ENCODE measurements at regions not wholly inside any gene's neighbourhood (a gene's known extent, or its start where the extent isn't known, plus 50 kb on each side); places are given as distances from the start of the nearest gene placed in this dataset.
"Not testable (repeated sequence)": the region's sequence is repeated elsewhere in the genome, so short reads cannot be mapped to it uniquely, and the experiment has no call there.

- Histone ChIP-seq H3K79me2 (ENCODE audit: insufficient read depth, low read depth) (no peaks in the 10 kb centered on the region), H3K4me3 (IDR thresholded peaks at IDR 0.05; ENCODE audit: insufficient read depth, low read depth, low read length) (no peak overlapping the region), H2AFZ (ENCODE audit: low read depth) (peak overlapping the region; percentile 23; the same call in 1 of the 2 replicates), H3K27ac (0 out of 2 replicates have a peak overlapping the region, but pooled peaks have one; percentile 24), H3K4me1 (ENCODE audit: low read depth, poor library complexity, severe bottlenecking) (peaks cover 58% of the 10 kb centered on the region), H4K20me1 (ENCODE audit: insufficient read depth) (no peaks in the 10 kb centered on the region), H3K27me3 (ENCODE audit: insufficient read depth, low read depth) (peaks cover 63% of the 10 kb centered on the region), H3K9ac (no peak overlapping the region), H3K4me2 (peak overlapping the region; percentile 47), H3K36me3 (ENCODE audit: insufficient read depth) (no peaks in the 10 kb centered on the region)
- no peak for TF ChIP-seq CTCF (conservative IDR thresholded peaks at IDR 0.05; ENCODE audit: low read depth, low read length)
Observed at GRCh38 chr16:85448557-85449190, 164.4 kb upstream of the GSE1 start.

- peak overlapping the region; percentile 47 for H3K4me2 ChIP-seq
- no peaks in the 10 kb centered on the region for H3K36me3 ChIP-seq (ENCODE audit: insufficient read depth)
- H3K27ac ChIP-seq: 0 out of 2 replicates have a peak overlapping the region, but pooled peaks have one; percentile 24
- H3K79me2 ChIP-seq (ENCODE audit: insufficient read depth, low read depth): no peaks in the 10 kb centered on the region
- H2AFZ ChIP-seq (ENCODE audit: low read depth): peak overlapping the region; percentile 23; the same call in 1 of the 2 replicates
- H3K27me3 ChIP-seq (ENCODE audit: insufficient read depth, low read depth): peaks cover 64% of the 10 kb centered on the region
- H3K4me3 ChIP-seq (IDR thresholded peaks at IDR 0.05; ENCODE audit: insufficient read depth, low read depth, low read length): no peak overlapping the region
- H4K20me1 ChIP-seq (ENCODE audit: insufficient read depth): no peaks in the 10 kb centered on the region
- no peak overlapping the region for H3K9ac ChIP-seq
- no peak for TF ChIP-seq CTCF (conservative IDR thresholded peaks at IDR 0.05; ENCODE audit: low read depth, low read length)
- H3K4me1 ChIP-seq (ENCODE audit: low read depth, poor library complexity, severe bottlenecking): peaks cover 58% of the 10 kb centered on the region
Observed at GRCh38 chr16:85449191-85449884, 163.8 kb upstream of the GSE1 start.

- peaks cover 54% of the 10 kb centered on the region for H3K4me1 ChIP-seq (ENCODE audit: low read depth, poor library complexity, severe bottlenecking)
- no peaks in the 10 kb centered on the region for H3K36me3 ChIP-seq (ENCODE audit: insufficient read depth)
- no peak overlapping the region for H3K4me3 ChIP-seq (IDR thresholded peaks at IDR 0.05; ENCODE audit: insufficient read depth, low read depth, low read length)
- H3K27ac ChIP-seq: no peak overlapping the region
- H3K79me2 ChIP-seq (ENCODE audit: insufficient read depth, low read depth): no peaks in the 10 kb centered on the region
- TF ChIP-seq CTCF (conservative IDR thresholded peaks at IDR 0.05; ENCODE audit: low read depth, low read length): no peak
- no peaks in the 10 kb centered on the region for H4K20me1 ChIP-seq (ENCODE audit: insufficient read depth)
- H3K9ac ChIP-seq: no peak overlapping the region
- peaks cover 65% of the 10 kb centered on the region for H3K27me3 ChIP-seq (ENCODE audit: insufficient read depth, low read depth)
- H3K4me2 ChIP-seq: peak overlapping the region; percentile 47
- H2AFZ ChIP-seq (ENCODE audit: low read depth): no peak overlapping the region
Observed at GRCh38 chr16:85449885-85450245, 163.3 kb upstream of the GSE1 start.

GRCh38 chr16:85451142-85451541 lies 162.0 kb upstream of the GSE1 start:
- not testable (repeated sequence) for H3K79me2 ChIP-seq (ENCODE audit: insufficient read depth, low read depth); H3K27ac ChIP-seq; H4K20me1 ChIP-seq (ENCODE audit: insufficient read depth); H3K9ac ChIP-seq; H3K4me2 ChIP-seq; H3K4me3 ChIP-seq (IDR thresholded peaks at IDR 0.05; ENCODE audit: insufficient read depth, low read depth, low read length); H3K36me3 ChIP-seq (ENCODE audit: insufficient read depth); H2AFZ ChIP-seq (ENCODE audit: low read depth)
- Histone ChIP-seq H3K27me3 (ENCODE audit: insufficient read depth, low read depth) (peaks cover 67% of the 10 kb centered on the region), H3K4me1 (ENCODE audit: low read depth, poor library complexity, severe bottlenecking) (peaks cover 42% of the 10 kb centered on the region)

Data from KMS-11 (cell line).